GM21390 (cell line): ENCODE measurements at regions not wholly inside any gene's neighbourhood (a gene's known extent, or its start where the extent isn't known, plus 50 kb on each side); places are given as distances from the start of the nearest gene placed in this dataset.

ENCODE experiments used
- ATAC-seq: cut with Tn5 transposase; IDR thresholded peaks from one replicate; pipeline ENCODE4 v1.9.1; 2021; ENCODE audit not compliant: unreplicated experiment

GRCh38 chr12:93323625-93324329 is 53.9 kb upstream of the NUDT4 start:
- ATAC-seq = no peak

GRCh38 chr12:93325855-93326254 is 51.9 kb upstream of the NUDT4 start:
- no peak for ATAC-seq
